MM.1S (cell line): ENCODE measurements at regions not wholly inside any gene's neighbourhood (a gene's known extent, or its start where the extent isn't known, plus 50 kb on each side); places are given as distances from the start of the nearest gene placed in this dataset.

Source experiments
- EZH2 ChIP-seq: fragments of 300-600 bp; sonication (generic); optimal IDR thresholded peaks from 2 replicates; pipeline ENCODE3; 2017; ENCODE audit warnings: low read depth, mild to moderate bottlenecking, antibody characterized with exemption, low read length, mixed read lengths
- EZH2phosphoT487 ChIP-seq: fragments of 300-600 bp; sonication (generic); IDR thresholded peaks from 2 replicates; pipeline ENCODE4 v1.6.1; 2018; ENCODE audit warnings: antibody characterized with exemption, low read length
- TF ChIP-seq, protein P1 (sequence below): fragments of 300-600 bp; sonication (generic); IDR thresholded peaks from 2 replicates; pipeline ENCODE4 v1.5.1; 2016; ENCODE audit warnings: antibody characterized with exemption, low read length, mixed read lengths

DNA sequence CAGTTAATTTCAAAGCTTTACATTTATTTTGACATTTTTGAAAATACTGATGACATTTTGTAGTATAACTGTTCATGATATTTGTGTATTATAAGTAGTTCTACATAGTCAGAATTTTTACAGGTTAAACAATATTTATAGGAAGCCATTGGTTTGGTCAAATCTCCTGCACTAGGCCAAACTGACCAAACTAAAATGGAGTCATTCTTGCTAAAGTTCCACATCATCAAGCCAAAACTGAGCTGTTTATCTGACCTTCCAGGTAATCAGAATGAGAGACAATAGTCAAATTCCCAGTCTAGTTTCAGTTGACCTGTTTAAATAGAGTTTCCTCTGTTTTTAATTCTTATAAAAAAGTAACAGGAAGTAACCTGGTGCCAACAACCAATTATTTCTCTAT lies 253.3 kb upstream of the RGS18 start:
- TF ChIP-seq, protein P1, sequence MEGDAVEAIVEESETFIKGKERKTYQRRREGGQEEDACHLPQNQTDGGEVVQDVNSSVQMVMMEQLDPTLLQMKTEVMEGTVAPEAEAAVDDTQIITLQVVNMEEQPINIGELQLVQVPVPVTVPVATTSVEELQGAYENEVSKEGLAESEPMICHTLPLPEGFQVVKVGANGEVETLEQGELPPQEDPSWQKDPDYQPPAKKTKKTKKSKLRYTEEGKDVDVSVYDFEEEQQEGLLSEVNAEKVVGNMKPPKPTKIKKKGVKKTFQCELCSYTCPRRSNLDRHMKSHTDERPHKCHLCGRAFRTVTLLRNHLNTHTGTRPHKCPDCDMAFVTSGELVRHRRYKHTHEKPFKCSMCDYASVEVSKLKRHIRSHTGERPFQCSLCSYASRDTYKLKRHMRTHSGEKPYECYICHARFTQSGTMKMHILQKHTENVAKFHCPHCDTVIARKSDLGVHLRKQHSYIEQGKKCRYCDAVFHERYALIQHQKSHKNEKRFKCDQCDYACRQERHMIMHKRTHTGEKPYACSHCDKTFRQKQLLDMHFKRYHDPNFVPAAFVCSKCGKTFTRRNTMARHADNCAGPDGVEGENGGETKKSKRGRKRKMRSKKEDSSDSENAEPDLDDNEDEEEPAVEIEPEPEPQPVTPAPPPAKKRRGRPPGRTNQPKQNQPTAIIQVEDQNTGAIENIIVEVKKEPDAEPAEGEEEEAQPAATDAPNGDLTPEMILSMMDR, result no peak
- TF ChIP-seq EZH2 (no peak), EZH2phosphoT487 (no peak)
